GM18867 (cell line): ENCODE measurements at regions not wholly inside any gene's neighbourhood (a gene's known extent, or its start where the extent isn't known, plus 50 kb on each side); places are given as distances from the start of the nearest gene placed in this dataset.

Experiments
- ATAC-seq: cut with Tn5 transposase; IDR thresholded peaks from one replicate; pipeline ENCODE4 v1.9.1; 2021; ENCODE audit warnings: mild to moderate bottlenecking, moderate library complexity; ENCODE audit not compliant: unreplicated experiment

- no peak for ATAC-seq
These were observed 152.3 kb downstream of the PAX3 start for GRCh38 chr2:222146488-222146887.

DNA sequence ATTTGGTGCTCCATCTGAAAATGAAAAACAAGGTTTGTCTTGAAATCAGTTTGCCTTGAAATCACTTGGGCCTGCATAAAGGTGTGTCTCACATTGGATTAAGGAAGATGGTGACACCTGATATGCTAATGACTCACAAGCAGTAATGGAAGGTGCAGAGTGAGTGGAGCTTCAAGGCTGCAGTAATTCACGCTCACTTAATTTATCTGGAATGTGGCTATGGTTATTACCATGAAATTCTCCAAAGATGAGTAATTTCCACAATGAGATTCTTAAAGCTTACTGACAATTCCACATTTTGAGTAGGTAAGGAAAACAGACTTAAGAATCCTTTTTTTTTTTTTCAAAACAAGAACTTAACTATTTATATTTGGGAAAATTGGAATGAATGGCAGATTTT is 156.8 kb downstream of the PAX3 start:
- ATAC-seq: no peak

GRCh38 chr2:222136106-222136630 is 162.6 kb downstream of the PAX3 start:
- ATAC-seq: no peak

DNA sequence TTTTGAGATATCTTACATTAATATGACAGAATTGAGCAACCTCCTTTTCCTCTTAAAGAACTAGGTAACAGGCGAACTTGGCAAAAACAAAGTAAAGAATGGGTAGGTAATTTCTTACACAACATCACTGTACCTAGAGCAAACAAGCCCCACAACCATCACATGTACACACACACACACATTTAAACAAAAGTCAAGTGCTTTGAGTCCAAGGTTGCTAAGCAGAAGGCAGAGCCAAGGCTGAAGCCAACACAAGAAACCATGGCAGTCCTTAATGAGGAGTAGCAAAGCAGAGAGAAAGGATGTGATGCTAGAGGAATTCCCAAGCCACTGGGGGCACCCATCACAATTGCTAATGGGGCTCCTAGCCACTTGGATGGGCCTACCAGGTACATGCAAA is 164.1 kb downstream of the PAX3 start:
- no peak for ATAC-seq

- no peak for ATAC-seq
These were observed 164.9 kb downstream of the PAX3 start for GRCh38 chr2:222133897-222134296.

DNA sequence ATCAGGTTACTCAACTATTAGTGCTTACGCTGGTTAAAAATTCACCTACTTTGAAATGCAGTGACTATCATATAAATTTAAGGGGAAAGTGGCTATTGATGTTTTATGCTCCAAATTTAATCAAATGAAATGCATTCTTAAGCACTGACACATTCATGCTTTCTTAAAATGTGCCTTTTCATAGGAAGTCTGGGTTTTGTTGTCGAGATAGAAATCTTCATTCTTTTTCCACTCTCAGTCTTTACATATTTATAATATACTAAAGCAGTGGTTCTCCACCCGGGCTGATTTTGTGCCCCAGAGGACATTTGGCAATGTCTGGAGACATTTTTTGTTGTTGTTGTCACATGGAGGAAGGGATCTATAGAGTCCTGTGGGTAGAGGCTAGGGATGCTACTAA is 167.9 kb downstream of the PAX3 start:
- ATAC-seq: no peak

DNA sequence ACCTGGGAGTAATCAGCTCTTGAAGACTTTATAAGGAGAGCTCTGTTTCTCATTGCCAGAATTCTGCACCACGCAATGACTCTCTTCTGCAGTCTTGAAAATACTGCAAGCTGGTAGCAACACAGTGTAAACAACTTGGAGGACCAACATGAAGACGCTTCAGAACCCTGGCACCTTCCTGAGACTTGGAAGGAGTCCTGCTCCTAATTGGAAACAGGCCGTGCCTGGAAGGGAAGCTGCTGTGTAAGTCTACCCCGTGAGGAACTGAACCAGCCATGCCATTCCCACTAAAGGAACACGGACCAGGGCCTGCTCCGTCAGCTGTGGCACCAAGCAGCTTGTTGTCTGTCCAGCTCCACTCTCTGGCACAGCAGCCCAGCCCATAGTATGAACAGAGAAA is 171.1 kb downstream of the PAX3 start:
- no peak for ATAC-seq

- no peak for ATAC-seq
These were observed 177.9 kb downstream of the PAX3 start for GRCh38 chr2:222120933-222121332.

- ATAC-seq: no peak
These were observed 183.5 kb downstream of the PAX3 start for GRCh38 chr2:222115296-222115695.

GRCh38 chr2:222108957-222109585 is 189.7 kb downstream of the PAX3 start:
- no peak for ATAC-seq

GRCh38 chr2:222108497-222108896 is 190.3 kb downstream of the PAX3 start:
- no peak for ATAC-seq

DNA sequence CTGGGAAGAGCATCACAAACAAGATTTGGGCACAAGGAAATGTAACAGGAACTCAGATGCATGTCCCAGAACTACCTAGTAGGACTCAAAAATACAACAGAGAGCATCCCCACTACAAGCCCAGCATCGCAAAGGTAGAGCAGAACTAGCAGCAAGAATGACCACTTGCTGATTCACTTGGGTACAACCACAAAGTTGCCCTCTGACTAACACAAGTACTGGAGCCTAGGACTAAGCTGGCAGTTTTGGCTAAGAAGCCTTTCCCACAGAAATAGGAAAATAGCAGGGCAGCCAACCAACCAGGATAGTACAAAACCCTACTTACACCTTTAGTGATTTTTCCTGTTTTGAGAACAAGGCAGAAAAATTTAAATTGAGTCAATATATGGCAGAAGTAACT is 193.8 kb downstream of the PAX3 start:
- ATAC-seq: no peak

- no peak for ATAC-seq
These were observed 196.0 kb downstream of the PAX3 start for GRCh38 chr2:222102575-222103349.

DNA sequence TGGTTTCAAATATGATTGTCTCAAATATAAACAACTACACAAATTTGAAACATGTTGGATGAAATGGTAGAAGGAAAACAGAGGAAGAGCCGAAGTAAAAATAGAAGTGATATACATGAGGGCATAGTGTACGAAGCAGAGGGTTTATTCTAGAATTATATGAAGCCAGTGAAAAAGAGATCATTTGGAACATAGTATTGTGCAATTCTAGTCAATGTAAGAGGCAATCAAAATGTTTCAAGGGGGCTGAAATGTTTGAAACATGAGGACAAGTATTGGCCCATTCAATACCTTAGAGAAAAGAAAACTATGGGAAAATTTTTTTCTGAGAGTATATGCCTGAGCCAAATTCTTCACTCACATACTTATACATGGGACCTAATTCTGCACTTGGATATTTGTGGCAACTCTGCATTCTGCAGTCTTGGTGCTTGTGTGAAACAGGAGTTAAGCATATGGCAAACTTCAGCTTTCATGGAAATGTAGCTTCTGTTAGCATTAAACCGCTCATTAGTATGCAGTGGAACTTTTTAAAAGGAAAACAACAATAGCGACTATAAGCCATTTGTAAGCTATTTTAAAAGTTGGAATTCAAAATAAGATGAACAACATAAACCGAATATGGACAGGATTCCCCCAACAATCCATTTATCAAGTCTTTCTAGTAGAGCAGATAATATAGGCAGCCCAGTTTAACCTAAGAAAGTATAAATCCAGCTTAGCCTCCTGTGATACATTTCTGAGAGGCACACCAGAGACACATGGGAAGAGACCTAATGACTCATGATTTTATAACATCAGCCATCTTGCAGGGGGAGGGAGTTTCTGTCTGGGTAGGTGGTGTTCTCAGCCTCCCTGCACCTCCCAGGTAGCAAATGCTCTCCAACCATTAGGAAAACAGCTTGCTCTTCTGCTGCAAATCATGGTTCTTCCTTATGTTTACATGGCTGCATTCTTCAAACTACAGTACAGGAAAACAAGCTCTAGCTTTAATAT is 197.8 kb downstream of the PAX3 start:
- ATAC-seq: no peak

GRCh38 chr2:222088561-222088960 is 210.2 kb downstream of the PAX3 start:
- ATAC-seq: no peak

DNA sequence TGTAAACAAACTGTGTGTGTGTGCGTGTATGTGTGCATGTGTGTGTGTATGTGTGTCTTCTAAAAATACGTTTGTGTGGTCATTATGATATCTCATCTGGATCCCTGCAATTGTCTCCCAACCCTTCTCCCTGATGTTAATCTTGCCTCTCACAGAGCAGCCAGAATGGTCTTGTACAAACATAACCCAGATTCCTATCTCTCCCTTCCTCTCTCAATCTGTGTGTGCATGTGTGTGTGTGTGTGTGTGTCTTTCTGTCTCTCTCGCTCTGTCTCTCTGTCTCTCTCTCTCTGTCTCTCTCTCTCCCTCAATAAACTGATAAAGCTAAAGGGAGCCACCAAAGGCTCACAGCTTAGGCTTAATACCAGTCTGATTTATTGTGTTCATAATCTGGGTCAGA is 210.8 kb downstream of the PAX3 start:
- no peak for ATAC-seq

- no peak for ATAC-seq
These were observed 216.6 kb downstream of the PAX3 start for GRCh38 chr2:222082201-222082600.

GRCh38 chr2:222080141-222080540 is 218.7 kb downstream of the PAX3 start:
- no peak for ATAC-seq

GRCh38 chr2:222076973-222077690 is 221.7 kb downstream of the PAX3 start:
- ATAC-seq: no peak

GRCh38 chr2:222074674-222075073 is 224.1 kb downstream of the PAX3 start:
- ATAC-seq: no peak

- ATAC-seq: no peak
These were observed 226.9 kb downstream of the PAX3 start for GRCh38 chr2:222071911-222072310.
